ENCODE measurements at regions not wholly inside any gene's neighbourhood (a gene's known extent, or its start where the extent isn't known, plus 50 kb on each side); places are given as distances from the start of the nearest gene placed in this dataset.

GRCh38 chr2:16136461-16137035 lies 196.2 kb downstream of the MYCN start:
- Mint-ChIP-seq H3K4me1 (no peaks in the 10 kb centered on the region), H3K36me3 (ENCODE audit: low read depth) (no peaks in the 10 kb centered on the region), H3K4me3 (no peak overlapping the region), H3K27me3 (no peaks in the 10 kb centered on the region), H3K9me3 (no peaks in the 10 kb centered on the region), H3K27ac (no peak overlapping the region)
- ATAC-seq (ENCODE audit: low read depth) (no peak), DNase-seq (no peak)
- ChIA-PET CTCF (no interaction called here), POLR2A (no interaction called here)
- intact Hi-C loops (cut with micrococcal nuclease), result no loop called here
- TF ChIP-seq CTCF (IDR thresholded peaks at IDR 0.05), result no peak

- Mint-ChIP-seq H3K36me3 (ENCODE audit: low read depth) (no peaks in the 10 kb centered on the region), H3K27ac (no peak overlapping the region), H3K9me3 (no peaks in the 10 kb centered on the region), H3K27me3 (no peaks in the 10 kb centered on the region), H3K4me1 (no peaks in the 10 kb centered on the region), H3K4me3 (no peak overlapping the region)
- intact Hi-C loops (cut with micrococcal nuclease), result no loop called here
- no peak for TF ChIP-seq CTCF (IDR thresholded peaks at IDR 0.05)
- ChIA-PET CTCF (no interaction called here), POLR2A (no interaction called here)
- ATAC-seq (ENCODE audit: low read depth) (no peak), DNase-seq (no peak)
Observed at GRCh38 chr2:16135913-16136310, 195.6 kb downstream of the MYCN start.

- DNase-seq, result no peak
- CTCF ChIA-PET, result no interaction called here
- Mint-ChIP-seq H3K4me1 (no peaks in the 10 kb centered on the region), H3K27ac (no peak overlapping the region), H3K36me3 (ENCODE audit: low read depth) (no peaks in the 10 kb centered on the region), H3K4me3 (no peak overlapping the region), H3K9me3 (no peaks in the 10 kb centered on the region), H3K27me3 (no peaks in the 10 kb centered on the region)
- POLR2A ChIA-PET, result no interaction called here
- no peak for ATAC-seq (ENCODE audit: low read depth)
- no peak for TF ChIP-seq CTCF (IDR thresholded peaks at IDR 0.05)
- intact Hi-C loops (cut with micrococcal nuclease), result no loop called here
Observed at GRCh38 chr2:16135196-16135912, 195.0 kb downstream of the MYCN start.

- ATAC-seq (ENCODE audit: low read depth), result no peak
- Mint-ChIP-seq H3K9me3 (no peaks in the 10 kb centered on the region), H3K4me3 (no peak overlapping the region), H3K36me3 (ENCODE audit: low read depth) (no peaks in the 10 kb centered on the region), H3K27me3 (no peaks in the 10 kb centered on the region), H3K27ac (no peak overlapping the region), H3K4me1 (no peaks in the 10 kb centered on the region)
- TF ChIP-seq CTCF (IDR thresholded peaks at IDR 0.05), result no peak
- CTCF ChIA-PET, result no interaction called here
- intact Hi-C loops (cut with micrococcal nuclease), result no loop called here
- no peak for DNase-seq
- POLR2A ChIA-PET, result no interaction called here
Observed at GRCh38 chr2:16134436-16135165, 194.3 kb downstream of the MYCN start.

GRCh38 chr2:16130906-16131400 lies 190.6 kb downstream of the MYCN start:
- Mint-ChIP-seq H3K27ac (no peak overlapping the region), H3K36me3 (ENCODE audit: low read depth) (no peaks in the 10 kb centered on the region), H3K27me3 (no peaks in the 10 kb centered on the region), H3K9me3 (no peaks in the 10 kb centered on the region), H3K4me3 (no peak overlapping the region), H3K4me1 (no peaks in the 10 kb centered on the region)
- DNase-seq (no peak), ATAC-seq (ENCODE audit: low read depth) (no peak)
- CTCF ChIA-PET, result no interaction called here
- TF ChIP-seq CTCF (IDR thresholded peaks at IDR 0.05), result no peak
- intact Hi-C loops (cut with micrococcal nuclease), result no loop called here
- POLR2A ChIA-PET, result no interaction called here

All from activated B cell treated with CpG ODN at 0.5 μM for 24 hours (primary cell).